ENCODE measurements at regions not wholly inside any gene's neighbourhood (a gene's known extent, or its start where the extent isn't known, plus 50 kb on each side); places are given as distances from the start of the nearest gene placed in this dataset.
A peak's percentile ranks its signal among the peaks of the same experiment; 100 is the strongest.

GRCh38 chrX:45768666-45769236 is 568.1 kb upstream of the DIPK2B start:
- H3K4me3 ChIP-seq (ENCODE audit: low read depth, low read length): peak overlapping the region; percentile 67
- DNase-seq (ENCODE audit: low read depth): peak; percentile 49
- TF ChIP-seq CTCF (IDR thresholded peaks at IDR 0.05; ENCODE audit: insufficient read depth, low read length): no peak

GRCh38 chrX:45766981-45767501 is 566.4 kb upstream of the DIPK2B start:
- DNase-seq (ENCODE audit: low read depth): peak; percentile 62
- H3K4me3 ChIP-seq (ENCODE audit: low read depth, low read length): peak overlapping the region; percentile 62
- no peak for TF ChIP-seq CTCF (IDR thresholded peaks at IDR 0.05; ENCODE audit: insufficient read depth, low read length)

DNA sequence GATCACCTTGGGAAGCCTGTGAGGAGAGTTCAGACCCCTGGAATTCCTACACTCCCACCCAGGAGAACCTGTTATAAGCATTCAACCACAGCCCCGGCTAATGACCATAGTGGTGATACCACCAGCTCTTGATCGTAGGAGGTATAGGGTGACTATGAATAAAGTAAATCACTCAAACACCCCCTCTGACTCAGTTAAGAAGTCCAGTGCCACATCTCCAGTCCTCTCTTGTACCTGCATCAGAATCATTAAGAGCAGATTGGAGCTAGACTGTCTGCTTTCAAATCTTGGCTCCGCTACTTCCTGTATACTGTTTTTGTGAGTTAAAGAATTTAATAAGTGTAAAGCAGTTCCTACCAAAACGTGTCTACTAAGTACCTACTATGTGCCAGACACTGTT is 565.1 kb upstream of the DIPK2B start:
- DNase-seq (ENCODE audit: low read depth): no peak

GRCh38 chrX:45765281-45765680 is 564.6 kb upstream of the DIPK2B start:
- peak overlapping the region; percentile 38 for H3K4me3 ChIP-seq (ENCODE audit: low read depth, low read length)
- DNase-seq (ENCODE audit: low read depth): no peak
- TF ChIP-seq CTCF (IDR thresholded peaks at IDR 0.05; ENCODE audit: insufficient read depth, low read length): no peak

More for the DNA sequence above, 565.1 kb upstream of the DIPK2B start:
- no peak for TF ChIP-seq CTCF (IDR thresholded peaks at IDR 0.05; ENCODE audit: insufficient read depth, low read length)
- H3K4me3 ChIP-seq (ENCODE audit: low read depth, low read length): peak overlapping the region; percentile 40

DNA sequence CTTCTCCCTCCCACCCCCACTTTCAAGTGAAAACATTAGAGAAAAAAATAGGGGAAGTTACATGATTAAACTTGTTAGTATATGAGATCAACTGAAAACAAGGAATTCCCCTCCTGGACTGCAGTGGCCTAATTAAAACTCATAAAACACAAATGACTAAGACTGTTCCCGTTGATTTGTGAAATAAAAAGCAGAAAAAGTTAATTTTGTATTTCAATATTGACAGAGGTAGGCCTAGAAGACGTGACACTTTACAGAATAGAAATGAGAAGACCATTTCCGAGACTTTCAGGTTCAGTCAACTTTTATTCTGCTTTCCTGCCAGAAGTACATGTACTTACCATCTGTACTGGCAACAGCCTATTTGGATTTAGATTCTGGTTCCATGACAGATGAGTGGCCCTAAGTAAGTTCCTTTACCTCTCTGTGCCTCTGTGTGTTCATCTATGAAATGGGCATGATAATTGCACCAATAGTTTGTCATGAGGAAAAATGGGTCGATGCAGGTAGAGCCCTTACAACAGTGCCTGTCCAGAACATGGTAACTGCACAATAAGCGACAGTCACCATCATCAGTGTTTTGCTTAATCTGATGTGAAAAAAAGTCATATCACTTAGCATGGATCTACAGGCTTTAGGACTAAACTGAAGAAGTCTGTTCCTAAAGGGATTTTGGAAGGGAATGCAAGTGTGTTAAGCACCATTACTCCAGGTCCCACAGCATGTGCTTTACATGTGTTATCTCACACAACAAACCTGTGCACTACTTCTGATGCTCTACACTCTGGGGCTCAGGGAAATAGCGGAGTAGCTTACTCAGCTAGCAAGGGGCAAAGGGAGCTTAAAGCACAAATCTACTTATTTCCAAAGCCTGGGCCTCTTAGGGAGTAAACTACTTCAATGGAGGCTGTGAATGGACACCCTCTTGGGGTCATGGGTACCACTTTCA is 562.3 kb upstream of the DIPK2B start:
- no peak overlapping the region for H3K4me3 ChIP-seq (ENCODE audit: low read depth, low read length)
- DNase-seq (ENCODE audit: low read depth): no peak
- TF ChIP-seq CTCF (IDR thresholded peaks at IDR 0.05; ENCODE audit: insufficient read depth, low read length): no peak

DNA sequence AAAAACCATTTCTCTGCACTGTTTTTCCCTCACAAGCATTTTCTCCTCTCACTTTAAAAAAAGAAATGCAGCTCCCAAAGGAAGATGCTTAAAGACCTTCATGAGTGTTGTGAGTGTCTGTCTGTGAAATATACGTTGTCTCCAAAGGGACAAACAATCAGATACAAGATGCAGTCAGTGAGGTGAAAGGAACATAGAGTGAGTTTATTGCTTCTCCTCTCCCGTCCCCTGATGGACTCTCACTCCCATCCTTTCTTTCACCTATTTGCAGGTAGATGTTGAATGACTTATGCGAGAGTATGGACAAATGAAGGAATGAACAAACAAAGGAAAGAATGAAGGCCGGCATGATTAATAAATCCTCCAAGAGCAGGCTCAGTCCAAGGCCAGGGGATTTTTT is 561.2 kb upstream of the DIPK2B start:
- TF ChIP-seq CTCF (IDR thresholded peaks at IDR 0.05; ENCODE audit: insufficient read depth, low read length): no peak
- no peak for DNase-seq (ENCODE audit: low read depth)
- H3K4me3 ChIP-seq (ENCODE audit: low read depth, low read length): no peak overlapping the region
